AG09319 (cell line): ENCODE measurements at regions not wholly inside any gene's neighbourhood (a gene's known extent, or its start where the extent isn't known, plus 50 kb on each side); places are given as distances from the start of the nearest gene placed in this dataset.

Experiments
- DNase-seq: peaks from one replicate; pipeline ENCODE4 v3.0.0-alpha.2; 2010; ENCODE audit warnings: low read depth; ENCODE audit errors: extremely low read depth
- CTCF ChIP-seq: IDR thresholded peaks from 2 replicates; pipeline ENCODE4 v1.5.1; 2011; ENCODE audit warnings: low read depth, mild to moderate bottlenecking, inconsistent platforms, low read length, moderate library complexity

GRCh38 chr3:55167586-55168317, 239.9 kb upstream of the LRTM1 start:
- DNase-seq: no peak
- no peak for TF ChIP-seq CTCF

- DNase-seq: no peak
- no peak; the same call in 1 of the 2 replicates for TF ChIP-seq CTCF
Observed at GRCh38 chr3:55166576-55167555, 239.0 kb upstream of the LRTM1 start.

- no peak for TF ChIP-seq CTCF
- no peak for DNase-seq
Observed at GRCh38 chr3:55165704-55166405, 238.0 kb upstream of the LRTM1 start.

GRCh38 chr3:55165278-55165677, 237.4 kb upstream of the LRTM1 start:
- no peak for TF ChIP-seq CTCF
- DNase-seq: no peak

GRCh38 chr3:55164876-55165275, 237.0 kb upstream of the LRTM1 start:
- no peak for TF ChIP-seq CTCF
- no peak for DNase-seq

- no peak for TF ChIP-seq CTCF
- DNase-seq: no peak
Observed at GRCh38 chr3:55164191-55164590, 236.3 kb upstream of the LRTM1 start.
